ENCODE measurements at regions not wholly inside any gene's neighbourhood (a gene's known extent, or its start where the extent isn't known, plus 50 kb on each side); places are given as distances from the start of the nearest gene placed in this dataset.

- H3K4me1 Mint-ChIP-seq = no peaks in the 10 kb centered on the region
- H3K27ac Mint-ChIP-seq = no peak overlapping the region
- no peak overlapping the region for H3K4me3 Mint-ChIP-seq
- peaks cover 5% of the 10 kb centered on the region for H3K9me3 Mint-ChIP-seq
- DNase-seq (ENCODE audit: low spot score in 2 of 2) (no peak), ATAC-seq (no peak)
- H3K36me3 Mint-ChIP-seq = no peaks in the 10 kb centered on the region
These were observed 56.0 kb upstream of the CCDC190 start for GRCh38 chr1:162916821-162917613.

DNA sequence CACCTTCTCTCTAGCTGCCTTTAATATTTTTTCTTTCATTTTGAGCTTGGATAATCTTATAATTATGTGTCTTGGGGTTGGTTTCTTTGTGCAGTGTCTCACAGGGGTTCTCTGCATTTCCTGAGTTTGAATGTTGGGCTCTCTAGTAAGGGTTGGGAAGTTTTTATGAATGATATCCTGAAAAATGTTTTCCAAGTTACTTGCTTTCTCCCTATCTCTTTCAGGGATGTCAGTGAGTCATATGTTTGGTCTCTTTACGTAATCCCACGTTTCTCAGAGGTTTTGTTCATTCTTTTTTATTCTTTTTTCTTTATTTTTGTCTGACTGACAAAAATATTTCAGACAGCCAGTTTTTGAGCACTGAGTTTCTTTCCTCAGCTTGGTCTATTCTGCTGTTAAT, 55.4 kb upstream of the CCDC190 start:
- DNase-seq (ENCODE audit: low spot score in 2 of 2) (no peak), ATAC-seq (no peak)
- no peaks in the 10 kb centered on the region for H3K36me3 Mint-ChIP-seq
- peaks cover 5% of the 10 kb centered on the region for H3K9me3 Mint-ChIP-seq
- no peaks in the 10 kb centered on the region for H3K4me1 Mint-ChIP-seq
- no peak overlapping the region for H3K4me3 Mint-ChIP-seq
- H3K27ac Mint-ChIP-seq = no peak overlapping the region

GRCh38 chr1:162914601-162915000, 53.6 kb upstream of the CCDC190 start:
- DNase-seq (ENCODE audit: low spot score in 2 of 2) (no peak), ATAC-seq (no peak)
- Mint-ChIP-seq H3K27ac (no peak overlapping the region), H3K4me1 (no peaks in the 10 kb centered on the region), H3K36me3 (no peaks in the 10 kb centered on the region), H3K4me3 (no peak overlapping the region), H3K9me3 (peaks cover 5% of the 10 kb centered on the region)

- Mint-ChIP-seq H3K36me3 (no peaks in the 10 kb centered on the region), H3K4me3 (no peak overlapping the region), H3K27ac (no peak overlapping the region), H3K4me1 (no peaks in the 10 kb centered on the region), H3K9me3 (peaks cover 5% of the 10 kb centered on the region)
- DNase-seq (ENCODE audit: low spot score in 2 of 2) (no peak), ATAC-seq (no peak)
These were observed 52.4 kb upstream of the CCDC190 start for GRCh38 chr1:162913345-162913744.

DNA sequence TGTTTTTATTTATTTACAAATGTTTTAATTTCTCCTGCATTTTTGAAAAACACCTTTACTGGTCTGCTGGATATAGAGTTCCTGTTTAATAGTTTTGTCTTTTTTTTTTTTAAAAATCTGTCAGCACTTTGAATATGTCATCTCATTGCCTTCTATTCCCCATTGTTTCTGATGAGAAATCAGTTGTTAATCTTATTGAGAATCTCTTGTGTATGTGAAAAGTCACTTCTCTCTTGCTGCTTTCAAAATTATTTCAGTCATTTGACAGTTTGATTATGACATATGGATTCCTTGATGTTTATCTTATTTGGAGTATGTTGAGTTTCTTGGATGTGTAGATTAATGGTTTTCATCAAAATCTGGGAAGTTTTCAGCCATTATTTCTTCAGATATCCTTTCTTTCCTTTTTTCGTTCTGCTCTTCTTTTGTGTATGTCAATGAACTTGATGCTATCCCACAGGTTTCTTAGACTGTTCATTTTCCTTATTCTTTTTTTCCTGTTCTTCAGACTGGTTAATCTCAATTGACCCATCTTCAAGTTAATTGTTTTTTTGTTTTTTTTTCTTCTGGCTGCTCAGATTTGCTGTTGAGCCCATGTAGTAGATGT, 51.2 kb upstream of the CCDC190 start:
- ATAC-seq (no peak), DNase-seq (ENCODE audit: low spot score in 2 of 2) (no peak)
- Mint-ChIP-seq H3K4me3 (no peak overlapping the region), H3K4me1 (no peaks in the 10 kb centered on the region), H3K9me3 (peaks cover 5% of the 10 kb centered on the region), H3K36me3 (no peaks in the 10 kb centered on the region), H3K27ac (no peak overlapping the region)

All from stimulated activated effector memory CD8-positive, alpha-beta T cell treated with anti-CD3 and anti-CD28 coated beads, Interleukin-12 subunit alpha, Interleukin-12 subunit beta, amount 100 ng/mL, for 72 hours (primary cell).